GM10266 (cell line): ENCODE measurements at regions not wholly inside any gene's neighbourhood (a gene's known extent, or its start where the extent isn't known, plus 50 kb on each side); places are given as distances from the start of the nearest gene placed in this dataset.

Experiments used
- DNase-seq: peaks from one replicate; pipeline ENCODE4 v3.0.0; 2012; ENCODE audit errors: extremely low spot score
- TF ChIP-seq, protein P1 (sequence below): IDR thresholded peaks from 2 replicates; pipeline ENCODE4 v1.5.1; 2012; ENCODE audit warnings: mild to moderate bottlenecking, low read depth; ENCODE audit not compliant: control insufficient read depth, insufficient read depth; ENCODE audit errors: missing control alignments

- TF ChIP-seq, protein P1, sequence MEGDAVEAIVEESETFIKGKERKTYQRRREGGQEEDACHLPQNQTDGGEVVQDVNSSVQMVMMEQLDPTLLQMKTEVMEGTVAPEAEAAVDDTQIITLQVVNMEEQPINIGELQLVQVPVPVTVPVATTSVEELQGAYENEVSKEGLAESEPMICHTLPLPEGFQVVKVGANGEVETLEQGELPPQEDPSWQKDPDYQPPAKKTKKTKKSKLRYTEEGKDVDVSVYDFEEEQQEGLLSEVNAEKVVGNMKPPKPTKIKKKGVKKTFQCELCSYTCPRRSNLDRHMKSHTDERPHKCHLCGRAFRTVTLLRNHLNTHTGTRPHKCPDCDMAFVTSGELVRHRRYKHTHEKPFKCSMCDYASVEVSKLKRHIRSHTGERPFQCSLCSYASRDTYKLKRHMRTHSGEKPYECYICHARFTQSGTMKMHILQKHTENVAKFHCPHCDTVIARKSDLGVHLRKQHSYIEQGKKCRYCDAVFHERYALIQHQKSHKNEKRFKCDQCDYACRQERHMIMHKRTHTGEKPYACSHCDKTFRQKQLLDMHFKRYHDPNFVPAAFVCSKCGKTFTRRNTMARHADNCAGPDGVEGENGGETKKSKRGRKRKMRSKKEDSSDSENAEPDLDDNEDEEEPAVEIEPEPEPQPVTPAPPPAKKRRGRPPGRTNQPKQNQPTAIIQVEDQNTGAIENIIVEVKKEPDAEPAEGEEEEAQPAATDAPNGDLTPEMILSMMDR: no peak
- DNase-seq: no peak
Measured at GRCh38 chr18:47441914-47442313, 190.5 kb upstream of the SKOR2 start.

DNA sequence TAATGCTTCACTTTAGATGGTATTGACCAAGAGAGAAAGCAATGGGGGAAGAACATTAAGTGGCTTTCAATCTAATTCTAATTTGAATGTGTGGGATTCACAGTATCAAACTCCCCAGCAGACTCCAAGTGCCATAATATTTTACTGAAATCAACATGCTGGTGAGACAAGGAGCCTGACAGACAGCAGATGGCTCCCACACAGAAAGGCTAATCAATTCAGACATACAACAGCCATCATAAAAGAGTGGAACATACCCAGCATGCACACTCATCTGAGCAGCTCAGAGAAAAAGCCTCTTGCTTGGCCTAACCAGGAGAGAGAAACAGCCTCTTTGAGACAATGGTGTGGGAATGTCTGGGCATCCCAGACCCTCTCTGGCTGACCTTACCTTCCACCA, 186.5 kb upstream of the SKOR2 start:
- DNase-seq: no peak
- TF ChIP-seq, protein P1: no peak

- no peak for DNase-seq
- TF ChIP-seq, protein P1: no peak
Measured at GRCh38 chr18:47436871-47437270, 185.4 kb upstream of the SKOR2 start.

DNA sequence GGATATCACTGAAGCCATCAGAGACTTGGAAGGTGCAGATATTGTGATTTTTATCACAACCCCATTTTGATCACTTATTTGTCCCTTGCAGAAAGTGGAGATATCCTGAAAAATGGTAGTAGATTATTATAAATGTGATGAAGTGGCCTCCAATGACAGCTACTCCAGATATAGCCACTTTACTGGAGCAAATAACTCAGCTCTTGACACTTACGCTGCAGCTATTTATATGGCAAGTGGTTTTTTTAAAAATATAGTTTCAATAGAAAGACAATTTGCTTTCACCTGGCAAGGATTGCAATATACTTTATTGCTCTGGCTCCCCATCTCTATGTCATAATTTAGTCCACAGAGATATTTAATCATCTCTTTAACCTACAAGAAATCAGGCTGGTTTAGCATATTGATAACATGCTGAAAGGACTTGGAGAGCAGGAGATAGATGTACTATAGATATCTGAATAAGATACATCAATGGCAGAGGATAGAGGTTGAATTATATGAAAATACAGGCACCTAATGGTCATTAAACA, 182.8 kb upstream of the SKOR2 start:
- DNase-seq: no peak
- TF ChIP-seq, protein P1: no peak

DNA sequence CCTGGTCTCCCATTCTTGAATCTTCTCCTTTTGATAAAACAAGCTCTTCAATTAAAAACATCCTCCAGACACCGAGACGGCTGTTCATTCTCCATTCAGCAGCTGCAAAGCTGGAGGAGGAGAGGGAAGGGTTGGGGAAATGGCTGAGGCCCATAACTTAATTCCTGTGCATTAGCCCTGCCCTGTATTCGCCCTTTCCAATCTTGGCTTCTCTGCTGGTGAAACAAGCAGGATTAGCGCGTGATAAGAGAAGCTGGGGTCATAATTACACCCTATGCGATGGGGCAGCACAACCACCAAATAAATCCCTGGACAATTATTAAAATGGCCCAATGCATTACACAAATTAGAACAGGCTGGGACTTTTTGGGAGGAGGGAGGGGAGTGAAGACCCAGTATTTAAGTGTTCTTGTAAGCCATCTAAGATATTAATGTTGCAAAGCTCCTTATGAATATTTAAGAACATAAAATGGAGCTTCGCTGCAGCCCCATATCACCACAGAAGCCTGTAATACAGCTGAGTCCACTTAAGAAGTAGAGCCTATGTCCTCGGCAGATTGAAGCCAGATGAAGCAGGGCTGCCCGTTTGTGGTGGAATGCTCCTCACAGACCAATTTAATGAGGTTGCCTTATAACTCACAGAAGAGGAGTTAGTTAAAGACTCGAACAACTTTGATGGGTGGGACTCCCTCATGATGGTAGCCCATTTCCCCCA, 176.6 kb upstream of the SKOR2 start:
- TF ChIP-seq, protein P1: no peak
- no peak for DNase-seq

GRCh38 chr18:47427072-47427471, 175.6 kb upstream of the SKOR2 start:
- TF ChIP-seq, protein P1: no peak

DNA sequence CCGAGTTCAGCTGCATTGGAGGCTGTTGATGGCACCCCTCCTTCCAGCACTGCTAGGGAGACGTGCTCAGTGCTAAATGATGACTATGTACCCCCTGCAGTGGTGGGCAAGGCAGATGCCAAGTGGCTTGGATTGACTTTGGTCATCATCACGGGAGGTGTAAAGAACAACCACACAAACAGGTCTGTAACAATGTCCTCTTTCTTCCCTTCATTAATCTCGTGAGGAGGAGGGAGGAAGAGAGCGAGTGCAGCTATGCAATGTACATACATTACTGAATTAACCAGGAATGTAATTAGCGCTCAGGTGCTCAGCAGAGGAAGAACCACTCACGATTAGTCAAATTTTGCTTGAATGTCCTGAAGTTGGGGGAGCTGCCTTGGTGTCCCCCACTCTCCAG, 173.9 kb upstream of the SKOR2 start:
- TF ChIP-seq, protein P1: no peak
- no peak for DNase-seq

More at GRCh38 chr18:47427072-47427471, 175.6 kb upstream of the SKOR2 start:
- no peak for DNase-seq
